ENCODE measurements at regions not wholly inside any gene's neighbourhood (a gene's known extent, or its start where the extent isn't known, plus 50 kb on each side); places are given as distances from the start of the nearest gene placed in this dataset.

DNA sequence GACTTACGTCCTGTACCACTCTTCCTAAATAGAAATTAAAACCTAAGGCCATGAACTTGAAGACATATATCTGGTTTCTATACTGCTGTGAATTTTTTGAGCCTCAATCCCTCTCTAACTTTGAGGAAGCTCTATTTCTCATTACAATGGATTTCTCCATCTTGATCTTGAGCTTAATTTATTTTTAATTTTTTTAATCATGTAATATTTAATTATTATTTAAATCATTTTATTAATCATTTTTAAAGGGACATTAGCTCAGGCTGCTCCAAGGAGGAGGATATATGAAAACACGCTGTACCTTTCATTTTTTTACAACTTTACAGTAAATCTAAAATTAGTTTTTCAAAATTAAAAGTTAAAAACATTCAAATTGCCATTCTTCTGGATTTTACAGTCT, 540.5 kb downstream of the SATB2 start:
- H3K36me3 ChIP-seq (ENCODE audit: control insufficient read depth, insufficient read depth, low read length), result no peaks in the 10 kb centered on the region
- ChIA-PET CTCF (no interaction called here), POLR2A (no interaction called here)
- TF ChIP-seq, protein P1, sequence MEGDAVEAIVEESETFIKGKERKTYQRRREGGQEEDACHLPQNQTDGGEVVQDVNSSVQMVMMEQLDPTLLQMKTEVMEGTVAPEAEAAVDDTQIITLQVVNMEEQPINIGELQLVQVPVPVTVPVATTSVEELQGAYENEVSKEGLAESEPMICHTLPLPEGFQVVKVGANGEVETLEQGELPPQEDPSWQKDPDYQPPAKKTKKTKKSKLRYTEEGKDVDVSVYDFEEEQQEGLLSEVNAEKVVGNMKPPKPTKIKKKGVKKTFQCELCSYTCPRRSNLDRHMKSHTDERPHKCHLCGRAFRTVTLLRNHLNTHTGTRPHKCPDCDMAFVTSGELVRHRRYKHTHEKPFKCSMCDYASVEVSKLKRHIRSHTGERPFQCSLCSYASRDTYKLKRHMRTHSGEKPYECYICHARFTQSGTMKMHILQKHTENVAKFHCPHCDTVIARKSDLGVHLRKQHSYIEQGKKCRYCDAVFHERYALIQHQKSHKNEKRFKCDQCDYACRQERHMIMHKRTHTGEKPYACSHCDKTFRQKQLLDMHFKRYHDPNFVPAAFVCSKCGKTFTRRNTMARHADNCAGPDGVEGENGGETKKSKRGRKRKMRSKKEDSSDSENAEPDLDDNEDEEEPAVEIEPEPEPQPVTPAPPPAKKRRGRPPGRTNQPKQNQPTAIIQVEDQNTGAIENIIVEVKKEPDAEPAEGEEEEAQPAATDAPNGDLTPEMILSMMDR (IDR thresholded peaks at IDR 0.05; ENCODE audit: insufficient read depth, low read depth, low read length), result no peak
- H3K27me3 ChIP-seq (ENCODE audit: control insufficient read depth, insufficient read depth, low read length), result no peaks in the 10 kb centered on the region
- no peak overlapping the region for H3K4me3 ChIP-seq (ENCODE audit: low read depth, low read length)
- no peak for DNase-seq (ENCODE audit: low read depth)

DNA sequence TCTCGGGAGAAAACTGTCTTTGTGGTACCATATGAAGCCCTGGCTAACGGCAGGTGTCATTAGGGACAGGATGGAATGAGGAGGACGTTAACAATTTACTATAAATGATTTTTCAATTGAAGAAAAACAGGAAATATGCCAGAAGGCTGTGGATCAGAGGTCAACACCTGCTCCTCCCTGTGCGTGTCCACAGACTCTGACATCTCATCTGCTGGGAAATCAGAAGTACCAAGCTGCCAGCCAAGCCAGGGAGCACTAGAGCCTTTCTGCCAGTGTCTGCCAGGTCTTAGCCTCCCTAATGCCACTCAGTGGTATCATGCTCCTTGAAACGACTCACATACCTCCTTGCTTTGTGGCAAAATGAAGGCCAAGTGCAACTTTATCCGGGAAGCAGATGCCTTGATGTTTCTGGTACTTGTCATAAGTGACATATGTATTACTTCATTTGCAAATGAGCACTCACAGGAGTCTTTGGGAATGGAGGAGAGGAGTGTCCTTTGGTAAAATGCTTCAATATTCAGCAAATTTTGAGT, 541.1 kb downstream of the SATB2 start:
- ChIA-PET CTCF (no interaction called here), POLR2A (no interaction called here)
- H3K36me3 ChIP-seq (ENCODE audit: control insufficient read depth, insufficient read depth, low read length), result no peaks in the 10 kb centered on the region
- TF ChIP-seq, protein P1 (IDR thresholded peaks at IDR 0.05; ENCODE audit: insufficient read depth, low read depth, low read length), result no peak
- no peak for DNase-seq (ENCODE audit: low read depth)
- no peaks in the 10 kb centered on the region for H3K27me3 ChIP-seq (ENCODE audit: control insufficient read depth, insufficient read depth, low read length)
- no peak overlapping the region for H3K4me3 ChIP-seq (ENCODE audit: low read depth, low read length)

DNA sequence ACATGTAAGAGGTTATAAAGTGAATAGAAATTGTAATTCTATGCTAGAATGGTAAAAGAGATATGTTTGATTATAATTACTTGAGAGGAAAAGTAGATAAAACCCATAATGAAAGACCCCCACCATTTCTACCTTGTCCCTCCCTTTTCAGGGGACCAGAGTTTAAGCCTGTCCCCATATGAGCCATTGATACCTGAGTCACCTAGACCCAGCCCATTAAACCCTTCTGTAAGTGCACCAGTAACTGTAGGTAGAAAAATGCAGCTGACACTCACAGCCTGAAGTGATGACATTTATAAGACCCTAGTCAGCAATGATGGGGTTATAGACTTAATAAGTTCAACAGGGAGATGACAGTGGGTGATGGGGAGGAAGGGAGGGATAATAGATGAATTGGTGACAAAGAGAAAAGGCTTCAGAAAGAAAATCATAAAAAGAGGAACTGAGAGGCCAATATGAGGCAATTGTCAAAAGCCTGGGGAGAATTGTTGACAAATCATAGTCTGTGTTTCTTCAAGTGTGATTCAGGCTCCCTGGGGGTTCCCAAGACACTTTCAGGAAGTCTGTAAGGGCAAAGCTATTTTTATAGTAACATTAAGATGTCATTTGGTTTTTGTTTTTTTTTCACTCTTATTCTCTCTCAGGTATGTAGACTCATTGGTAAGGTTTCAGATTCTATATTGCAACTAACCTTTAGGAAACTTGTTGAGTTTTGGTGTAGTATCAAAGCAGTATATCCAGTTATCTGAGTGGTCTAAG, 544.2 kb downstream of the SATB2 start:
- TF ChIP-seq, protein P1 (IDR thresholded peaks at IDR 0.05; ENCODE audit: insufficient read depth, low read depth, low read length), result no peak
- ChIA-PET POLR2A (no interaction called here), CTCF (no interaction called here)
- no peak for DNase-seq (ENCODE audit: low read depth)
- no peaks in the 10 kb centered on the region for H3K27me3 ChIP-seq (ENCODE audit: control insufficient read depth, insufficient read depth, low read length)
- H3K36me3 ChIP-seq (ENCODE audit: control insufficient read depth, insufficient read depth, low read length), result no peaks in the 10 kb centered on the region
- H3K4me3 ChIP-seq (ENCODE audit: low read depth, low read length), result no peak overlapping the region

DNA sequence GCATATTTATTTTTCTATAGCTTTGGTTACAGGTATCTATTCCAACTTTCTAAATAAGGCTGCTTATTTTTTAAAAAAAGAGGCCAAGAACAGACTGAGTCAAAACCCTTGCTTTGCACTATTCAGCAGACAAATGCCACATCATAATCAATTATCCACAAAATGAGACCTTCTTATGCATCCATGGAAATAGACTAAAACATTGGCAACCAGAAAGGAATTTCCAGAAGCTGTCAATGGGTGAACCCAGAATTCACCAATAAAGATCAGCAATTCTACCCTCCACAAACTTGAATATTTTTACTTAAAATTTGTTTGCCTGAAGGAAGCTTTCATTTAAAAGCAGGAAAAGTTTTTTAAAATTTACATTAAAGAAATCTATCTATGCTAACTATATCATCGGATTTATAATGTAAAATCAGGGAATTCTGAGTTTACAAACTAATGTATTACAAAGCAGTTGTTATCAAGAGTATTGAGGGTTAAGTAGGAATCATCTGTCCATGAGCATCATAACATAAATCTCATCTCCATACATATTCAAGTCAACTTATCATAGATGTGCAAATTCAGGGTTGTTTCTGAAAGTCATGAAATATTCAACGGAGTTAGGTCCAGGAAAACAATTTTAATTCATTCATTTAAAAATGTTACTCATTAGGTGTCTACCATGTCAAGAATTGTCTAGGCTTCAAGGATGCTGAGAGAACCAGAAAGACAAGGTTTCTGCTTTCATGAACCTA, 548.0 kb downstream of the SATB2 start:
- DNase-seq (ENCODE audit: low read depth), result no peak
- H3K36me3 ChIP-seq (ENCODE audit: control insufficient read depth, insufficient read depth, low read length), result no peaks in the 10 kb centered on the region
- POLR2A ChIA-PET, result no interaction called here
- CTCF ChIA-PET, result no interaction called here
- H3K27me3 ChIP-seq (ENCODE audit: control insufficient read depth, insufficient read depth, low read length), result no peaks in the 10 kb centered on the region
- TF ChIP-seq, protein P1 (IDR thresholded peaks at IDR 0.05; ENCODE audit: insufficient read depth, low read depth, low read length), result no peak
- H3K4me3 ChIP-seq (ENCODE audit: low read depth, low read length), result no peak overlapping the region

DNA sequence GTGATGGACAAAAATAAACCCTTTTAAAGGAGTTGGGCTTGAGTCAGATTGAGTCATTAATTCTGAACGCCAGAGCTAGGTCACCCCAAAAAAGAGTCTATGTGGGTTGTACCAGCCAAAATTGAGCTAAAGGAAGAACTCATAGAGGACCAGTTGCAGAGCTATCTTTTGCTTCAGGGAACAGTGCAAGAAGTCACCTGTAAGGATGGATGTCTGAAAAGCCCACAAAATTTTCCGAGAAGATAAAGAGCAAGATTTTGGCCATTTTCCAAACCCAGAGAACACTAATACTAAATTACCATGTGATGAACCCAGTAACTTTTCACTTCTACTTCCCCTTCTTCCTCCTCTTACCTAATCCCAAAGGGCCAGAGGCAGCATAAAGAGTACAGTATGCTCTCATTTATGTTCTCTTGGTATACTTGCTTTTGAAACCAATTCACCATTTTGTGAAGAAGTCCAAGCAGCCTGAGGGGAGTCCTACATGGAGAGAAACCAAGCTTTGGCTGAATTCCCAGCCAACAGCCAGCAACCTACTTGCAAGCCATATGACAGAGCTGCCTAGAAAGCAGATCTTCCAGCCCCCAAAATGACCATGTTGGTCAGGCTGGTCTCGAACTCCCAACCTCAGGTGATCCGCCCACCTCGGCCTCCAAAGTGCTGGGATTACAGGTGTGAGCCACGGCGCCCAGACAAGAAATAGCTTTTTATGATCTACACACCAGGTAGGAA, 551.7 kb downstream of the SATB2 start:
- no peaks in the 10 kb centered on the region for H3K27me3 ChIP-seq (ENCODE audit: control insufficient read depth, insufficient read depth, low read length)
- DNase-seq (ENCODE audit: low read depth), result no peak
- ChIA-PET POLR2A (no interaction called here), CTCF (no interaction called here)
- no peak overlapping the region for H3K4me3 ChIP-seq (ENCODE audit: low read depth, low read length)
- TF ChIP-seq, protein P1 (IDR thresholded peaks at IDR 0.05; ENCODE audit: insufficient read depth, low read depth, low read length), result no peak
- H3K36me3 ChIP-seq (ENCODE audit: control insufficient read depth, insufficient read depth, low read length), result no peaks in the 10 kb centered on the region
